MCF 10A (cell line): ENCODE measurements at regions not wholly inside any gene's neighbourhood (a gene's known extent, or its start where the extent isn't known, plus 50 kb on each side); places are given as distances from the start of the nearest gene placed in this dataset.

Source experiments
- BruUV-seq: library from RNA; stranded (reverse); fragments of 400-500 nt; replicated peaks from 2 replicates; lab custom pipeline; 2021; lab: Mats Ljungman, UMichigan
- CTCF ChIA-PET: fragments of 300-600 bp; sonication (Branson Sonifier 250); formaldehyde crosslinking; extraction: SDS; loops from one replicate; lab custom pipeline; 2021; ENCODE audit warnings: antibody characterized with exemption, inconsistent platforms; lab: Yijun Ruan, JAX
- POLR2A ChIA-PET: fragments of 300-600, 350-650 bp; sonication (Branson Sonifier 250); formaldehyde crosslinking; extraction: SDS; loops from one replicate; lab custom pipeline; 2020; ENCODE audit warnings: antibody characterized with exemption, inconsistent platforms; lab: Yijun Ruan, JAX
- DNase-seq: peaks from one replicate; pipeline ENCODE4 v3.0.0-alpha.2; 2018; ENCODE audit not compliant: unreplicated experiment
- H3K27ac Mint-ChIP-seq: one replicate; pipeline ENCODE4 v1.8.0; 2022; ENCODE audit warnings: mild to moderate bottlenecking, low read depth, mixed read lengths; ENCODE audit not compliant: unreplicated experiment
- H3K27me3 Mint-ChIP-seq: one replicate; pipeline ENCODE4 v1.8.0; 2022; ENCODE audit warnings: mixed read lengths; ENCODE audit not compliant: insufficient read depth, unreplicated experiment
- H3K36me3 Mint-ChIP-seq: one replicate; pipeline ENCODE4 v1.8.0; 2022; ENCODE audit warnings: mild to moderate bottlenecking, moderate library complexity, mixed read lengths; ENCODE audit not compliant: insufficient read depth, unreplicated experiment
- H3K4me1 Mint-ChIP-seq: one replicate; pipeline ENCODE4 v1.8.0; 2022; ENCODE audit warnings: mixed read lengths; ENCODE audit not compliant: insufficient read depth, unreplicated experiment
- H3K4me3 Mint-ChIP-seq: one replicate; pipeline ENCODE4 v1.8.0; 2022; ENCODE audit warnings: mild to moderate bottlenecking, moderate library complexity, mixed read lengths; ENCODE audit not compliant: unreplicated experiment
- H3K9me3 Mint-ChIP-seq: one replicate; pipeline ENCODE4 v1.8.0; 2022; ENCODE audit warnings: mixed read lengths; ENCODE audit not compliant: unreplicated experiment
- intact Hi-C: fragments of 100-400 bp; cut with micrococcal nuclease; formaldehyde crosslinking; loops from 2 replicates; pipeline ENCODE4 v1.14.1; 2022
- TF ChIP-seq, protein P1 (sequence below): fragments of 200-600 bp; IDR thresholded peaks from one replicate; pipeline ENCODE4 v1.8.0; 2022; ENCODE audit warnings: antibody characterized with exemption, mild to moderate bottlenecking; ENCODE audit not compliant: unreplicated experiment

GRCh38 chr2:18172607-18173006, 294.1 kb downstream of the KCNS3 start:
- intact Hi-C loops, result no loop called here
- no peak overlapping the region for H3K4me3 Mint-ChIP-seq

GRCh38 chr2:18171191-18172139, 293.0 kb downstream of the KCNS3 start:
- peak; percentile 65 for DNase-seq
- Mint-ChIP-seq H3K4me1 (peaks cover 18% of the 10 kb centered on the region), H3K9me3 (no peaks in the 10 kb centered on the region), H3K27ac (no peak overlapping the region), H3K4me3 (no peak overlapping the region), H3K36me3 (no peaks in the 10 kb centered on the region), H3K27me3 (peaks cover 9% of the 10 kb centered on the region)
- intact Hi-C loops, result no loop called here
- POLR2A ChIA-PET, result interaction anchor here (0.6 to 1.5 kb wide), 2 partner anchors 9 to 198 kb away, joined by 3 read pairs; no protein-coding TSS in a partner anchor
- TF ChIP-seq, protein P1, sequence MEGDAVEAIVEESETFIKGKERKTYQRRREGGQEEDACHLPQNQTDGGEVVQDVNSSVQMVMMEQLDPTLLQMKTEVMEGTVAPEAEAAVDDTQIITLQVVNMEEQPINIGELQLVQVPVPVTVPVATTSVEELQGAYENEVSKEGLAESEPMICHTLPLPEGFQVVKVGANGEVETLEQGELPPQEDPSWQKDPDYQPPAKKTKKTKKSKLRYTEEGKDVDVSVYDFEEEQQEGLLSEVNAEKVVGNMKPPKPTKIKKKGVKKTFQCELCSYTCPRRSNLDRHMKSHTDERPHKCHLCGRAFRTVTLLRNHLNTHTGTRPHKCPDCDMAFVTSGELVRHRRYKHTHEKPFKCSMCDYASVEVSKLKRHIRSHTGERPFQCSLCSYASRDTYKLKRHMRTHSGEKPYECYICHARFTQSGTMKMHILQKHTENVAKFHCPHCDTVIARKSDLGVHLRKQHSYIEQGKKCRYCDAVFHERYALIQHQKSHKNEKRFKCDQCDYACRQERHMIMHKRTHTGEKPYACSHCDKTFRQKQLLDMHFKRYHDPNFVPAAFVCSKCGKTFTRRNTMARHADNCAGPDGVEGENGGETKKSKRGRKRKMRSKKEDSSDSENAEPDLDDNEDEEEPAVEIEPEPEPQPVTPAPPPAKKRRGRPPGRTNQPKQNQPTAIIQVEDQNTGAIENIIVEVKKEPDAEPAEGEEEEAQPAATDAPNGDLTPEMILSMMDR, result no peak
- no TSS peak for BruUV-seq
- CTCF ChIA-PET, result interaction anchor here (0.6 to 3.0 kb wide), 15 partner anchors 10 to 338 kb away, joined by 3 to 12 read pairs (median 4); no protein-coding TSS in a partner anchor

More at GRCh38 chr2:18172607-18173006, 294.1 kb downstream of the KCNS3 start:
- no peak for DNase-seq
- BruUV-seq, result no TSS peak
- Mint-ChIP-seq H3K9me3 (no peaks in the 10 kb centered on the region), H3K36me3 (no peaks in the 10 kb centered on the region), H3K27me3 (no peaks in the 10 kb centered on the region), H3K27ac (no peak overlapping the region), H3K4me1 (peaks cover 18% of the 10 kb centered on the region)
- TF ChIP-seq, protein P1, result no peak
- POLR2A ChIA-PET, result interaction anchor here (0.7 to 1.5 kb wide), 2 partner anchors 8 to 16 kb away, joined by 3 read pairs; no protein-coding TSS in a partner anchor
- CTCF ChIA-PET, result interaction anchor here (0.5 to 3.0 kb wide), 9 partner anchors 14 to 452 kb away, joined by 3 to 12 read pairs (median 4); no protein-coding TSS in a partner anchor

GRCh38 chr2:18170642-18171041, 292.2 kb downstream of the KCNS3 start:
- Mint-ChIP-seq H3K27ac (no peak overlapping the region), H3K4me1 (peaks cover 18% of the 10 kb centered on the region), H3K27me3 (peaks cover 17% of the 10 kb centered on the region), H3K36me3 (no peaks in the 10 kb centered on the region), H3K4me3 (no peak overlapping the region), H3K9me3 (no peaks in the 10 kb centered on the region)
- intact Hi-C loops, result no loop called here
- POLR2A ChIA-PET, result no interaction called here
- BruUV-seq, result no TSS peak
- TF ChIP-seq, protein P1, result no peak
- CTCF ChIA-PET, result interaction anchor here (0.6 to 3.0 kb wide), 8 partner anchors 11 to 322 kb away, joined by 3 to 10 read pairs (median 4); no protein-coding TSS in a partner anchor
- no peak for DNase-seq

DNA sequence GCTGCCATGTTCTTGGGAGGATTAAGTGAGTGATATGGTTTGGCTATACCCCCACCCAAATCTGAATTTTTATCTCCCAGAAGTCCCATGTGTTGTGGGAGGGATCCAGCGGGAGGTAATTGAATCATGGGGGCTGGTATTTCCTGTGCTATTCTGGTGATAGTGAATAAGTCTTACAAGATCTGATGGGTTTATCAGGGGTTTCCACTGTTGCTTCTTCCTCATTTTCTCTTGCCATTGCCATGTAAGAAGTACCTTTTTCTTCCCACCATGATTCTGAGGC, 291.4 kb downstream of the KCNS3 start:
- Mint-ChIP-seq H3K27ac (no peak overlapping the region), H3K9me3 (no peaks in the 10 kb centered on the region), H3K36me3 (no peaks in the 10 kb centered on the region), H3K4me1 (peaks cover 18% of the 10 kb centered on the region), H3K4me3 (no peak overlapping the region), H3K27me3 (peaks cover 25% of the 10 kb centered on the region)
- TF ChIP-seq, protein P1, result no peak
- no peak for DNase-seq
- intact Hi-C loops, result no loop called here
- ChIA-PET CTCF (interaction anchor here (1.4 kb wide), 1 partner anchor 208 kb away, joined by 3 read pairs; no protein-coding TSS in a partner anchor), POLR2A (no interaction called here)
- BruUV-seq, result no TSS peak
